SW 1271 (cell line): ENCODE measurements at regions not wholly inside any gene's neighbourhood (a gene's known extent, or its start where the extent isn't known, plus 50 kb on each side); places are given as distances from the start of the nearest gene placed in this dataset.

Source experiments
- DNase-seq, 2 experiments: peaks; one replicate each; lab custom pipeline; 2025; lab: John Stamatoyannopoulos, UW

DNA sequence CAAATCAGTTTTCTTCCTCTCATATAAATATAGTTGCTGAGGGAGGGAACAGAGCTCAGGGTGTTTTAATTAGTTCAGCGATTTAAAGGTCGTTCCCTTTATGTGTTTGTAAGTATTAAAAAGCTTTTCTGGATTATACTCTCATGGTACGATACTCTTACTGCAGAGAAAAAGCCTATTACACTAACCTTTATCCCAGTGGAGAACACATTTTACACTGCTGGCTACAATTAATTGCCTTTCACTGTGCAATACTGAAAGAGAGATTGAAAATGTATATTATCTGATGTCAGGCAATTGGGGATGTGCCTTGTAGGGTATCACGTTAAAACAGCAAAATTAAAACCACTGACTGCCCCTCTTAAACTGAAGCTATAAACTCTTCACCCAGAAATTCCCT is 526.9 kb upstream of the SGCG start:
- no peak for DNase-seq

DNA sequence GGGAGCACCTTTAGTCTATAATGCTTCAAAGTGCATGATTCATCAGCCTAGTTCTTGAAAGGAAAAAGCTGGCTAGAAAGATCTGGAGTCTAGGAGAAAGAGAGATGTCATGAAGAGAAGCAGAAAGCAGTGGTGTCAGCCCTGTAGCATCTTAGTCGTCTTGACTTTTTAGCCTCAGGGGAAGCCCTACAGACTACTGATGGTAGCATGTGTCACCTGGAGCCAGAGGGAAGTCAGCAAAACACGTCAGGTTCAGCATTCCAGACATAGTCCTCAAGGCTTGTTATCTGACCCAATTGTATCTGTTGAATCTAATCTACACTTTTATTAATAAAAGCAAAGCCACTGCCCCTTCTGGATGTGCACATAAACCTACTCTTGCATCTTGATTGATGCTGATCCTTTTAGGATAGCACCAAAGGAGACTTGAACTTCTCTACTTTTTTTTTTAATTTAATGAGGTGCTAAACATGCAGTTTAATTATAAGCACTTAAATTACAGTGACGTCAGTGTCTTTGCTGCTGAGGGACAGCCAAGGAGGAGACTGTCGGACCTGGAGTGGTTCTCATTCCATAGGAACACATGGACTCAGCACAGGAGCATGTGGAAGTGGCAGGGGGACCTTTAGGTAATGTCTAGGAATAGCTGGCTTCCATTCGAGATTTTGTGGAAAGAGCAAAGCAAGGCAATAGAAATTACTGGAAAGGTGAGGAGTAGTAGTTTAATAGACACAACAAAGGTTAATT is 525.5 kb upstream of the SGCG start:
- DNase-seq: no peak

GRCh38 chr13:22662771-22663170 is 518.0 kb upstream of the SGCG start:
- no peak for DNase-seq

- no peak for DNase-seq
Measured at GRCh38 chr13:22665506-22665905, 515.3 kb upstream of the SGCG start.

GRCh38 chr13:22690756-22691155 is 490.0 kb upstream of the SGCG start:
- DNase-seq: no peak

- no peak for DNase-seq
Measured at GRCh38 chr13:22693691-22694090, 487.1 kb upstream of the SGCG start.

- DNase-seq: no peak
Measured at GRCh38 chr13:22696433-22696832, 484.3 kb upstream of the SGCG start.

DNA sequence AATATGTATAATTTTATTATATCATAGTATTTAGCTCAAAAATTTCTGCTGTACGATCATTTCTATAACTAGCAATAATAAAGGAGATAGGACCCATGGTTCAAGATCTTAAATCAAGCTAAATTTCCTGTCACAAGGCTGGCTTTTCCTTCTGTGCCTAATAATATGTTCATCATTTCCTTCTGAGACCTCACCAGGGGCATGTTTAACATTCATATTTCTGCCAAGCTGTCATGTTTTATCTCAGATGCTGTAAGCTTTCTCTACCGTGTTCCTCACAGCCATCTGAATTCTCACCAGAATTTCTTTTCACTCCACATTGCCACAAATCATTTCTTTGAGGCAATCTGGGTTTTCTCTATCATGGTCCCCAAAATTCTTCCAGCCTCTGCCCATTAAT is 482.3 kb upstream of the SGCG start:
- DNase-seq: no peak

DNA sequence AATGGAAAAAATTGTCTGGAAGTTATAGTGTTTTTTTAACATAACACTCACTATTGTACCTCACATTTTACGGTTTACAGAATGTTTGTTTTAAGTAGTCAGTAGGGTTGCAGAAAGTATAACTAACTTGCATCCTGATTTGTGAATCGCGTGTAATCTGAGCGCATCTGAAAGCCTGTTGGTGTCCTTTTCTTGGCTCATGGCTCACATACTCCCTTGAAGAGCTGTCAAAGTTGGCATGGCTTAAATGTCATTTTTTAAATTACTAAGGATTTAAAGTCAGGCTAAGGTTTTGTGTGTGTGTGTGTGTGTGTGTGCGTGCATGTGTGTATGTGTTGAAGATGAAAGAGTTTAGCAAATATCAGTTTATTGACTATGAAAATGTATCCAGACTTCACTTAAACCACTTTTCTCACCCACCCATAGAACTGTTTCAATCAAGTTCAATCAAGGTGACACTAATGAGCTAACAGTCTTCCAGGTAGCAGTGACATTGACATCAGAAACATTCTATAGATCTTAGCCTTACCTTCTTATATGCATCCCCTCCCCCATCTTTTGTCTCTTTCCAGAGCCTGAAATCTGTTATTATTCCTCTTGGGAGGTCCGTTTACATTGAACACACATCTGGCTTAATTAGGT is 480.4 kb upstream of the SGCG start:
- DNase-seq: no peak

- DNase-seq: no peak
Measured at GRCh38 chr13:22703601-22704209, 477.1 kb upstream of the SGCG start.

- no peak for DNase-seq
Measured at GRCh38 chr13:22707946-22708345, 472.8 kb upstream of the SGCG start.

- no peak for DNase-seq
Measured at GRCh38 chr13:22717036-22717435, 463.7 kb upstream of the SGCG start.

GRCh38 chr13:22726726-22727125 is 454.1 kb upstream of the SGCG start:
- no peak for DNase-seq

- DNase-seq: no peak
Measured at GRCh38 chr13:22735011-22735995, 445.5 kb upstream of the SGCG start.

DNA sequence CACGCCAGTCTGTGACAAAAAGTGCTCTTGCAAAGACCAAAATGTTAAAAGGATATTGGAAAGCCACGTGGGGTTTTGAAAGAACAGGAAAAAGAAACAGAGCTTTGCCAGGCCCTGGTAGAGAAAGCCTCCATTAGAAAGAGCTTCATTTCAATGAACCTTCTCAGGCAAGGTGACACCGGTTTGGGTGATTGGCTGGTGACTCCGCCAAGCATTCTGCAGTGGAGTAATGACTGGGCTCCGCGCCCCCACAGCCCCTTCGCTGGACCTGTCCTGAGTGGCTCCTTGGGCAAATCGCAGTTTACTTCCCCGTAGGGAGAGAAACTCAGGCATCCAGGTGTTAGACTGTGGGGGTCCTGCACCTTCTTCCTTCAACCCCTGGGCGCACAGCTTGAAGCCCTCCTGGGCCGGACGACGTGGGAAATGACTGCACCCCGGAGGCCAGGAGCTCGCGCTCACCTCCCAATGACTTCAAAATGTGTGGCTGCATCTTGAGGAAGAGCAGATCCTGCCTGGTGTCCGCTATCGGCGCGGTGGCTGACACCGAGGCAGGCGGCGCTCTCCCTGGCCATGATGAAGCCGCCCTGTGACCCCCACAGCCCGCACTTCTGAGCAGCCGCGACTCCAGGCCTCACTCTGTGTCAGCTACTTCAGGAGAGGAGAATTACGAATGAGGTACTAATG is 444.6 kb upstream of the SGCG start:
- DNase-seq: no peak

- no peak for DNase-seq
Measured at GRCh38 chr13:22736768-22737092, 444.0 kb upstream of the SGCG start.

- DNase-seq: no peak
Measured at GRCh38 chr13:22738357-22738756, 442.4 kb upstream of the SGCG start.

- DNase-seq: no peak
Measured at GRCh38 chr13:22740264-22740663, 440.5 kb upstream of the SGCG start.

DNA sequence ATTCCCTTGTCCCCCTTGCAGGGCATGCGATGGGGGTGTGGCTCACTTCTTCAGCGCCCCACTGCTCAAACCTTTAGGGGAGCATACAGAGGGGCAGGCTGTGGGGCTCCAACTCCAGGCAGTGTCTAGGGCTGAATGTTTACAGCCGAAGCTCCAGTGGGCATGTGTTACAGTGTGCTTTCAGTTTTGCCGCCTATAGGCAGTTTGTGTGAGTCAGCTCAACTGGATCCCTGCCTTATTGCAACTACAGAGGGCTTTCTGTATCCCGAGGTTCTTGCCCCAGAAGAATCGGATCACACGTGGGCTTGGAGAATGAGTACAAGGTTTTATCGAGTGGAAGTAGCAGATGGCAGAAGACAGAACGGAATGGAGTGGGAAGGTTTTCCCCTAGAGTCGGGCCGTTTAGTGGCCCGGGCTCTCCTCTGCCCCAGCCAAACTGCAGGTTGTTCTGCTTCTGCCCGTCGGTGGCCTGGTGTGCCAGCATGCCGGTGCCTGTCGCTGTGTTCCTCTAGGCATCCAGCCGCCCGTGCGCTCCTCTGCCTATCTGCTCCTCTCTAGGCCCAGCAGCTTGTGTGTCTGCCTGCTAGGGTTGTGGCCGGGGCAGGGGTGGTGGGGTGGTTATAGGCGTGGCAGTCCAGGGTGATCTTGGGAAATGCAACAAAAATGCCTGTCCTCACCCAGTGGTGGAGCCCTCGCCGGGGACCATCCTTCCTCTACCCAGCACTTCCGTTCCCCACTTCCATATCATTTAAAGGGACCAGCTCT is 435.9 kb upstream of the SGCG start:
- DNase-seq: no peak

GRCh38 chr13:22748866-22749577 is 431.8 kb upstream of the SGCG start:
- no peak for DNase-seq
